H7 (cell line): ENCODE measurements at regions not wholly inside any gene's neighbourhood (a gene's known extent, or its start where the extent isn't known, plus 50 kb on each side); places are given as distances from the start of the nearest gene placed in this dataset.
A peak's percentile ranks its signal among the peaks of the same experiment; 100 is the strongest.
"Not testable (repeated sequence)": the region's sequence is repeated elsewhere in the genome, so short reads cannot be mapped to it uniquely, and the experiment has no call there.

Source experiments
- DNase-seq: peaks from one replicate; pipeline ENCODE4 v3.0.0; 2012
- H3K27me3 ChIP-seq: 2 replicates; pipeline ENCODE4 v1.6.0; 2011; ENCODE audit warnings: mild to moderate bottlenecking, low read length; ENCODE audit not compliant: control insufficient read depth, insufficient read depth
- H3K36me3 ChIP-seq: replicated peaks from 2 replicates; pipeline ENCODE4 v1.5.1; 2011; ENCODE audit warnings: low read length; ENCODE audit not compliant: control insufficient read depth, insufficient read depth
- H3K4me3 ChIP-seq: 2 replicates; pipeline ENCODE4 v1.5.1; 2011; ENCODE audit warnings: low read depth, mild to moderate bottlenecking, control low read depth, low read length, moderate library complexity; ENCODE audit not compliant: insufficient read depth

GRCh38 chr14:21833836-21834235 lies 160.2 kb upstream of the OR4E1 start:
- H3K4me3 ChIP-seq: no peak overlapping the region
- DNase-seq: no peak
- H3K36me3 ChIP-seq: no peaks in the 10 kb centered on the region
- H3K27me3 ChIP-seq: no peaks in the 10 kb centered on the region; the same call in 1 of the 2 replicates

GRCh38 chr14:21825845-21826244 lies 152.2 kb upstream of the OR4E1 start:
- Histone ChIP-seq H3K4me3 (no peak overlapping the region), H3K36me3 (no peaks in the 10 kb centered on the region), H3K27me3 (no peaks in the 10 kb centered on the region; the same call in 1 of the 2 replicates)
- no peak for DNase-seq

GRCh38 chr14:21825149-21825743 lies 151.6 kb upstream of the OR4E1 start:
- Histone ChIP-seq H3K27me3 (no peaks in the 10 kb centered on the region; the same call in 1 of the 2 replicates), H3K36me3 (no peaks in the 10 kb centered on the region), H3K4me3 (no peak overlapping the region)
- peak; percentile 66 for DNase-seq

GRCh38 chr14:21822109-21822508 lies 148.5 kb upstream of the OR4E1 start:
- no peak for DNase-seq
- Histone ChIP-seq H3K4me3 (no peak overlapping the region), H3K27me3 (no peaks in the 10 kb centered on the region; the same call in 1 of the 2 replicates), H3K36me3 (no peaks in the 10 kb centered on the region)

GRCh38 chr14:21820631-21821030 lies 147.0 kb upstream of the OR4E1 start:
- DNase-seq: no peak
- H3K36me3 ChIP-seq: no peaks in the 10 kb centered on the region

GRCh38 chr14:21819891-21820290 lies 146.3 kb upstream of the OR4E1 start:
- not testable (repeated sequence) for H3K27me3 ChIP-seq, H3K4me3 ChIP-seq, DNase-seq, H3K36me3 ChIP-seq

More at GRCh38 chr14:21820631-21821030, 147.0 kb upstream of the OR4E1 start:
- no peak overlapping the region for H3K4me3 ChIP-seq
- H3K27me3 ChIP-seq: no peaks in the 10 kb centered on the region

GRCh38 chr14:21817010-21817409 lies 143.4 kb upstream of the OR4E1 start:
- not testable (repeated sequence) for DNase-seq, H3K4me3 ChIP-seq, H3K27me3 ChIP-seq, H3K36me3 ChIP-seq

- DNase-seq: no peak
- Histone ChIP-seq H3K27me3 (no peaks in the 10 kb centered on the region; the same call in 1 of the 2 replicates), H3K36me3 (no peaks in the 10 kb centered on the region), H3K4me3 (no peak overlapping the region)
These were observed 134.4 kb upstream of the OR4E1 start for GRCh38 chr14:21807975-21808374.

- DNase-seq: no peak
- Histone ChIP-seq H3K4me3 (no peak overlapping the region), H3K27me3 (no peaks in the 10 kb centered on the region; the same call in 1 of the 2 replicates), H3K36me3 (no peaks in the 10 kb centered on the region)
These were observed 131.4 kb upstream of the OR4E1 start for GRCh38 chr14:21804981-21805380.

- H3K4me3 ChIP-seq: no peak overlapping the region
- no peak for DNase-seq
- no peaks in the 10 kb centered on the region for H3K36me3 ChIP-seq
- peaks cover 1% of the 10 kb centered on the region; the same call in 1 of the 2 replicates for H3K27me3 ChIP-seq
These were observed 128.8 kb upstream of the OR4E1 start for GRCh38 chr14:21802441-21802840.

- DNase-seq: peak; percentile 28
- H3K27me3 ChIP-seq: peaks cover 19% of the 10 kb centered on the region; the same call in 1 of the 2 replicates
- H3K36me3 ChIP-seq: no peaks in the 10 kb centered on the region
- no peak overlapping the region for H3K4me3 ChIP-seq
These were observed 123.3 kb upstream of the OR4E1 start for GRCh38 chr14:21796916-21797315.

GRCh38 chr14:21795456-21795855 lies 121.8 kb upstream of the OR4E1 start:
- Histone ChIP-seq H3K27me3 (peaks cover 19% of the 10 kb centered on the region; the same call in 1 of the 2 replicates), H3K4me3 (no peak overlapping the region), H3K36me3 (no peaks in the 10 kb centered on the region)
- DNase-seq: no peak

- DNase-seq: no peak
- Histone ChIP-seq H3K36me3 (no peaks in the 10 kb centered on the region), H3K27me3 (peaks cover 14% of the 10 kb centered on the region; the same call in 1 of the 2 replicates), H3K4me3 (no peak overlapping the region)
These were observed 118.1 kb upstream of the OR4E1 start for GRCh38 chr14:21791749-21792148.

GRCh38 chr14:21788687-21789086 lies 115.1 kb upstream of the OR4E1 start:
- not testable (repeated sequence) for H3K4me3 ChIP-seq, DNase-seq, H3K36me3 ChIP-seq
- peaks cover 12% of the 10 kb centered on the region; the same call in 1 of the 2 replicates for H3K27me3 ChIP-seq

- not testable (repeated sequence) for DNase-seq, H3K27me3 ChIP-seq, H3K36me3 ChIP-seq, H3K4me3 ChIP-seq
These were observed 113.6 kb upstream of the OR4E1 start for GRCh38 chr14:21787242-21787641.
